ENCODE measurements at regions not wholly inside any gene's neighbourhood (a gene's known extent, or its start where the extent isn't known, plus 50 kb on each side); places are given as distances from the start of the nearest gene placed in this dataset.

- TF ChIP-seq, protein P1, sequence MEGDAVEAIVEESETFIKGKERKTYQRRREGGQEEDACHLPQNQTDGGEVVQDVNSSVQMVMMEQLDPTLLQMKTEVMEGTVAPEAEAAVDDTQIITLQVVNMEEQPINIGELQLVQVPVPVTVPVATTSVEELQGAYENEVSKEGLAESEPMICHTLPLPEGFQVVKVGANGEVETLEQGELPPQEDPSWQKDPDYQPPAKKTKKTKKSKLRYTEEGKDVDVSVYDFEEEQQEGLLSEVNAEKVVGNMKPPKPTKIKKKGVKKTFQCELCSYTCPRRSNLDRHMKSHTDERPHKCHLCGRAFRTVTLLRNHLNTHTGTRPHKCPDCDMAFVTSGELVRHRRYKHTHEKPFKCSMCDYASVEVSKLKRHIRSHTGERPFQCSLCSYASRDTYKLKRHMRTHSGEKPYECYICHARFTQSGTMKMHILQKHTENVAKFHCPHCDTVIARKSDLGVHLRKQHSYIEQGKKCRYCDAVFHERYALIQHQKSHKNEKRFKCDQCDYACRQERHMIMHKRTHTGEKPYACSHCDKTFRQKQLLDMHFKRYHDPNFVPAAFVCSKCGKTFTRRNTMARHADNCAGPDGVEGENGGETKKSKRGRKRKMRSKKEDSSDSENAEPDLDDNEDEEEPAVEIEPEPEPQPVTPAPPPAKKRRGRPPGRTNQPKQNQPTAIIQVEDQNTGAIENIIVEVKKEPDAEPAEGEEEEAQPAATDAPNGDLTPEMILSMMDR (IDR thresholded peaks at IDR 0.05; ENCODE audit: low read depth, low read length, poor library complexity, severe bottlenecking), result no peak
- TF ChIP-seq EZH2phosphoT487 (IDR thresholded peaks at IDR 0.05; ENCODE audit: borderline replicate concordance, low read length), result no peak
These were observed 120.3 kb downstream of the RDH14 start for GRCh38 chr2:18440141-18440661.
